ENCODE measurements at regions not wholly inside any gene's neighbourhood (a gene's known extent, or its start where the extent isn't known, plus 50 kb on each side); places are given as distances from the start of the nearest gene placed in this dataset.
"Not testable (repeated sequence)": the region's sequence is repeated elsewhere in the genome, so short reads cannot be mapped to it uniquely, and the experiment has no call there.

DNA sequence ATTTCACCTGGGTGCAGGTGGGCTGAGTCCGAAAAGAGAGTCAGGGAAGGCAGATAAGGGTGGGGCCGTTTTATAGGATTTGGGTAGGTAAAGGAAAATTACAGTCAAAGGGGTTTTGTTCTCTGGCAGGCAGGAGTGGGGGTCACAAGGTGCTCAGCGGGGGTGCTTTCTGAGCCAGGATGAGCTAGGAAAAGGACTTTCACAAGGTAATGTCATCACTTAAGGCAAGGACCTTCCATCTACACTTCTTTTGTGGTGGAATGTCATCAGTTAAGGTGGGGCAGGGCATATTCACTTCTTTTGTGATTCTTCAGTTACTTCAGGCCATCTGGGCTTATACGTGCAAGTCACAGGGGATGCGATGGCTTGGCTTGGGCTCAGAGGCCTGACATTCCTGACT is 68.6 kb upstream of the ARG1 start:
- TF ChIP-seq EZH2 (IDR thresholded peaks at IDR 0.05; ENCODE audit: borderline replicate concordance, low read length): not testable (repeated sequence)
- TF ChIP-seq, protein P1, sequence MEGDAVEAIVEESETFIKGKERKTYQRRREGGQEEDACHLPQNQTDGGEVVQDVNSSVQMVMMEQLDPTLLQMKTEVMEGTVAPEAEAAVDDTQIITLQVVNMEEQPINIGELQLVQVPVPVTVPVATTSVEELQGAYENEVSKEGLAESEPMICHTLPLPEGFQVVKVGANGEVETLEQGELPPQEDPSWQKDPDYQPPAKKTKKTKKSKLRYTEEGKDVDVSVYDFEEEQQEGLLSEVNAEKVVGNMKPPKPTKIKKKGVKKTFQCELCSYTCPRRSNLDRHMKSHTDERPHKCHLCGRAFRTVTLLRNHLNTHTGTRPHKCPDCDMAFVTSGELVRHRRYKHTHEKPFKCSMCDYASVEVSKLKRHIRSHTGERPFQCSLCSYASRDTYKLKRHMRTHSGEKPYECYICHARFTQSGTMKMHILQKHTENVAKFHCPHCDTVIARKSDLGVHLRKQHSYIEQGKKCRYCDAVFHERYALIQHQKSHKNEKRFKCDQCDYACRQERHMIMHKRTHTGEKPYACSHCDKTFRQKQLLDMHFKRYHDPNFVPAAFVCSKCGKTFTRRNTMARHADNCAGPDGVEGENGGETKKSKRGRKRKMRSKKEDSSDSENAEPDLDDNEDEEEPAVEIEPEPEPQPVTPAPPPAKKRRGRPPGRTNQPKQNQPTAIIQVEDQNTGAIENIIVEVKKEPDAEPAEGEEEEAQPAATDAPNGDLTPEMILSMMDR (IDR thresholded peaks at IDR 0.05; ENCODE audit: low read length): not testable (repeated sequence)

Data from OCI-LY1 (cell line).